Left lung (tissue), 4 donors: ENCODE measurements at regions not wholly inside any gene's neighbourhood (a gene's known extent, or its start where the extent isn't known, plus 50 kb on each side); places are given as distances from the start of the nearest gene placed in this dataset.

ENCODE experiments used
- ATAC-seq: fragments of 200-7000 bp; cut with Tn5 transposase; one replicate; pipeline ENCODE4 v1.9.1; 2020; ENCODE audit warnings: moderate library complexity
- DNase-seq, 4 donors: peaks; one replicate each; pipeline ENCODE4 v3.0.0-alpha.2; 2013 to 2020
- H3K27ac ChIP-seq, 2 donors: fragments of 200-600 bp; sonication (generic) in 1 of 2; one replicate each; pipeline versions ENCODE4 v1.5.0 to v1.8.0; 2020 to 2021
- H3K27me3 ChIP-seq, 2 donors: fragments of 200-600 bp; sonication (generic) in 1 of 2; one replicate each; pipeline versions ENCODE4 v1.5.0 to v1.8.0; 2020 to 2021
- H3K36me3 ChIP-seq, 2 donors: fragments of 200-600 bp; sonication (generic) in 1 of 2; one replicate each; pipeline versions ENCODE4 v1.5.0 to v1.8.0; 2020 to 2021
- H3K4me1 ChIP-seq, 2 donors: fragments of 200-600 bp; one replicate each; pipeline ENCODE4 v1.8.0; 2021
- H3K4me3 ChIP-seq, 2 donors: fragments of 200-600 bp; sonication (generic) in 1 of 2; one replicate each; pipeline versions ENCODE4 v1.5.0 to v1.8.0; 2020 to 2021; ENCODE audit warnings: mild to moderate bottlenecking in 1 of 2
- H3K9me3 ChIP-seq, 2 donors: fragments of 200-600 bp; sonication (generic) in 1 of 2; one replicate each; pipeline versions ENCODE4 v1.5.0 to v1.8.0; 2020 to 2021
- CTCF ChIP-seq, 2 donors: fragments of 200-600 bp; sonication (generic) in 1 of 2; IDR thresholded peaks; one replicate each; pipeline versions ENCODE4 v1.5.0 to v1.8.0; 2021; ENCODE audit warnings: antibody characterized with exemption in 2 of 2
- intact Hi-C, 2 donors: fragments of 100-400 bp; cut with DNase I; formaldehyde crosslinking; loops; one replicate each; pipeline versions ENCODE4 v1.11.2 to v1.14.2; 2022
- donor health status: DM: no; HTN: yes; CAD: no.
- donor health status: DM: no; HTN: no; CAD: no.

- H3K27me3 ChIP-seq = peaks cover 0 to 59% of the 10 kb centered on the region in 2 donors
- ATAC-seq (no peak), DNase-seq (peak in 1 of 4 donors; percentile 43)
- intact Hi-C loops = no loop called here
- no peaks in the 10 kb centered on the region for H3K36me3 ChIP-seq
- no peak overlapping the region for H3K4me3 ChIP-seq
- no peaks in the 10 kb centered on the region for H3K4me1 ChIP-seq
- no peak overlapping the region for H3K27ac ChIP-seq
- TF ChIP-seq CTCF (IDR thresholded peaks at IDR 0.05) = no peak
- H3K9me3 ChIP-seq = peaks cover 0 to 16% of the 10 kb centered on the region in 2 donors
Measured at GRCh38 chr4:3853388-3854035, 87.3 kb downstream of the ADRA2C start.

- intact Hi-C loops = no loop called here
- H3K27me3 ChIP-seq = peaks cover 0 to 71% of the 10 kb centered on the region in 2 donors
- peaks cover 0 to 13% of the 10 kb centered on the region in 2 donors for H3K9me3 ChIP-seq
- DNase-seq (peak in 1 of 4 donors; percentile 61), ATAC-seq (no peak)
- H3K4me1 ChIP-seq = no peaks in the 10 kb centered on the region
- no peak for TF ChIP-seq CTCF (IDR thresholded peaks at IDR 0.05)
- no peak overlapping the region for H3K27ac ChIP-seq
- H3K36me3 ChIP-seq = no peaks in the 10 kb centered on the region
- no peak overlapping the region for H3K4me3 ChIP-seq
Measured at GRCh38 chr4:3854661-3855060, 88.5 kb downstream of the ADRA2C start.

GRCh38 chr4:3855646-3856045 lies 89.5 kb downstream of the ADRA2C start:
- Histone ChIP-seq H3K4me1 (no peaks in the 10 kb centered on the region), H3K36me3 (no peaks in the 10 kb centered on the region), H3K27me3 (peaks cover 0 to 80% of the 10 kb centered on the region in 2 donors), H3K9me3 (peaks cover 0 to 3% of the 10 kb centered on the region in 2 donors), H3K4me3 (no peak overlapping the region), H3K27ac (no peak overlapping the region)
- no peak for ATAC-seq
- DNase-seq = peak in 1 of 4 donors; percentile 69
- TF ChIP-seq CTCF (IDR thresholded peaks at IDR 0.05) = no peak
- intact Hi-C loops = no loop called here

GRCh38 chr4:3856604-3857204 lies 90.5 kb downstream of the ADRA2C start:
- Histone ChIP-seq H3K4me1 (no peaks in the 10 kb centered on the region), H3K27me3 (peaks cover 0 to 91% of the 10 kb centered on the region in 2 donors), H3K36me3 (no peaks in the 10 kb centered on the region), H3K27ac (no peak overlapping the region), H3K9me3 (no peaks in the 10 kb centered on the region), H3K4me3 (no peak overlapping the region)
- no peak for TF ChIP-seq CTCF (IDR thresholded peaks at IDR 0.05)
- ATAC-seq (no peak), DNase-seq (peak in 1 of 4 donors; percentile 51)
- intact Hi-C loops = no loop called here

GRCh38 chr4:3857269-3857926 lies 91.2 kb downstream of the ADRA2C start:
- Histone ChIP-seq H3K27ac (no peak overlapping the region), H3K9me3 (no peaks in the 10 kb centered on the region), H3K4me1 (no peaks in the 10 kb centered on the region), H3K27me3 (peaks cover 0 to 96% of the 10 kb centered on the region in 2 donors), H3K4me3 (no peak overlapping the region), H3K36me3 (no peaks in the 10 kb centered on the region)
- no peak for TF ChIP-seq CTCF (IDR thresholded peaks at IDR 0.05)
- DNase-seq (peak in 1 of 4 donors; percentile 65), ATAC-seq (no peak)
- intact Hi-C loops = no loop called here
